Neural cell (in vitro differentiated cells): ENCODE measurements at regions not wholly inside any gene's neighbourhood (a gene's known extent, or its start where the extent isn't known, plus 50 kb on each side); places are given as distances from the start of the nearest gene placed in this dataset.

Experiments used
- H2AFZ ChIP-seq: fragments of 200-600, 300-800 bp; sonication (generic), shearing (Covaris generic); 2 replicates; pipeline ENCODE4 v1.6.0; 2014; ENCODE audit warnings: low read depth, mild to moderate bottlenecking, antibody characterized with exemption, low read length, moderate library complexity
- H3F3A ChIP-seq: fragments of 200-600 bp; shearing (Covaris generic); 2 replicates; pipeline ENCODE4 v1.6.1; 2016; ENCODE audit warnings: mild to moderate bottlenecking, moderate library complexity, mixed read lengths, antibody characterized with exemption, low read length; ENCODE audit not compliant: insufficient read depth, poor library complexity, severe bottlenecking
- H3K27ac ChIP-seq: fragments of 200-600, 300-800 bp; sonication (generic), shearing (Covaris generic); 2 replicates; pipeline ENCODE4 v1.5.1; 2014; ENCODE audit warnings: mild to moderate bottlenecking, low read length, moderate library complexity
- H3K27me3 ChIP-seq: fragments of 300-800, 200-600 bp; sonication (generic), shearing (Covaris generic); 2 replicates; pipeline ENCODE4 v1.6.0; 2014; ENCODE audit warnings: mild to moderate bottlenecking, low read depth, low read length, moderate library complexity; ENCODE audit not compliant: insufficient read depth
- H3K36me3 ChIP-seq: fragments of 300-800, 200-600 bp; sonication (generic), shearing (Covaris generic); 2 replicates; pipeline ENCODE4 v1.5.1; 2014; ENCODE audit warnings: mild to moderate bottlenecking, antibody characterized with exemption, low read length, moderate library complexity; ENCODE audit not compliant: insufficient read depth
- H3K4me2 ChIP-seq: fragments of 300-800, 200-600 bp; sonication (generic), shearing (Covaris generic); 2 replicates; pipeline ENCODE4 v1.6.0; 2014; ENCODE audit warnings: mild to moderate bottlenecking, low read length
- H3K4me3 ChIP-seq: fragments of 300-800, 200-600 bp; sonication (generic), shearing (Covaris generic); 2 replicates; pipeline ENCODE4 v1.5.1; 2014; ENCODE audit warnings: mild to moderate bottlenecking, low read length, moderate library complexity
- H3K79me2 ChIP-seq: fragments of 200-600 bp; shearing (Covaris generic); replicated peaks from 2 replicates; pipeline ENCODE4 v1.6.0; 2014; ENCODE audit warnings: mild to moderate bottlenecking, low read length, moderate library complexity; ENCODE audit not compliant: insufficient read depth
- H3K9ac ChIP-seq: fragments of 300-800, 200-600 bp; sonication (generic), shearing (Covaris generic); 2 replicates; pipeline ENCODE4 v1.6.1; 2016; ENCODE audit warnings: mild to moderate bottlenecking, low read length, mixed read lengths
- H3K9me2 ChIP-seq: fragments of 200-600 bp; shearing (Covaris generic); 2 replicates; pipeline ENCODE4 v1.6.1; 2016; ENCODE audit warnings: mild to moderate bottlenecking, low read length, mixed read lengths; ENCODE audit not compliant: insufficient read depth
- H3K9me3 ChIP-seq: fragments of 200-600, 300-800 bp; sonication (generic), shearing (Covaris generic); 2 replicates; pipeline ENCODE4 v1.6.1; 2016; ENCODE audit warnings: mild to moderate bottlenecking, mixed run types, low read length, moderate library complexity, mixed read lengths
- H4K20me1 ChIP-seq: fragments of 200-600 bp; shearing (Covaris generic); 2 replicates; pipeline ENCODE4 v1.6.1; 2016; ENCODE audit warnings: mild to moderate bottlenecking, mixed run types; ENCODE audit not compliant: insufficient read depth
- CTCF ChIP-seq: fragments of 450-650 bp; IDR thresholded peaks from 2 replicates; pipeline ENCODE4 v1.5.1; 2014; ENCODE audit warnings: antibody characterized with exemption, mild to moderate bottlenecking, moderate library complexity; ENCODE audit not compliant: poor library complexity, severe bottlenecking
- EP300 ChIP-seq: fragments of 450-650 bp; conservative IDR thresholded peaks from 2 replicates; pipeline ENCODE4 v1.6.1; 2014; ENCODE audit warnings: antibody characterized with exemption, mild to moderate bottlenecking, moderate library complexity; ENCODE audit not compliant: poor library complexity, severe bottlenecking
- EZH2 ChIP-seq: fragments of 200-600, 300-800 bp; shearing (Covaris generic), sonication (generic); IDR thresholded peaks from 2 replicates; pipeline ENCODE4 v1.6.1; 2014; ENCODE audit warnings: antibody characterized with exemption, low read length, borderline replicate concordance, mild to moderate bottlenecking; ENCODE audit not compliant: insufficient read depth, poor library complexity, severe bottlenecking
- MXI1 ChIP-seq: fragments of 450-650 bp; conservative IDR thresholded peaks from 2 replicates; pipeline ENCODE4 v1.6.1; 2014; ENCODE audit warnings: antibody characterized with exemption, mild to moderate bottlenecking; ENCODE audit not compliant: poor library complexity, severe bottlenecking
- POLR2AphosphoS5 ChIP-seq: IDR thresholded peaks from 2 replicates; pipeline ENCODE4 v1.6.1; 2012
- RAD21 ChIP-seq: fragments of 450-650 bp; conservative IDR thresholded peaks from 2 replicates; pipeline ENCODE4 v1.6.1; 2014; ENCODE audit warnings: antibody characterized with exemption, mild to moderate bottlenecking, moderate library complexity
- REST ChIP-seq: IDR thresholded peaks from 2 replicates; pipeline ENCODE4 v1.6.1; 2012; ENCODE audit warnings: borderline replicate concordance
- SMC3 ChIP-seq: fragments of 450-650 bp; conservative IDR thresholded peaks from 2 replicates; pipeline ENCODE4 v1.6.1; 2014; ENCODE audit warnings: antibody characterized with exemption, mild to moderate bottlenecking, moderate library complexity; ENCODE audit not compliant: poor library complexity
- TAF1 ChIP-seq: IDR thresholded peaks from 2 replicates; pipeline ENCODE4 v1.6.1; 2012; ENCODE audit warnings: low read depth

DNA sequence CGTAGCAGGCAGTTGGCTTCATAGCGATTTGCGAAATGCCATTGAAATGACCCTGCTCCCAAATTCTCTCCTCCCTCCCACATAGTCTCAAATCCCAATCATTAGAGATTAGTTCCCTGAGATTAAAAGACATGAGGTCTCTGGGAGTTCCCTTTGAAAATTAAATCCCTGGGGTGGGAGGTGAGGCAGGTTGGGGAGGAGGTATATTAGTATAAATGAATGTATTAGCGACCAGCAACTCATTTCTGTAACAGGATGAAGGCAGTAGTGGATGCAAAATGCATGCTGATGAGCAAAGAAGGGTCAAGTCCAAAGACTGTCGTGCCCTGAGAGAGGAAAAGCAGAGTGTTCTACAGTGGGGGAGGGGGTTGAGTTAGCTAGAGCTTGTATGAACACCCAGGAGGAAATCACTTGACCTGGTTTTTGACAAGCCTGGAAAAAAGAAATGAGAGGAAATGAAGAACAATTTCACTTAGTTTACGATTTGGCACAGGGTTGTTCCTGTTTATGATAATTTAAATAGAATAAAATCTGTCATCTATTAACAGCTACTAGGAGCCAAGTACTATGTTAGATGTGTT lies 79.6 kb upstream of the MTPN start:
- Histone ChIP-seq H2AFZ (no peak overlapping the region), H3K4me3 (no peak overlapping the region), H3K27ac (no peak overlapping the region), H3K9ac (no peak overlapping the region), H3K27me3 (no peaks in the 10 kb centered on the region), H3K36me3 (no peaks in the 10 kb centered on the region), H3K4me2 (no peak overlapping the region), H3K79me2 (no peaks in the 10 kb centered on the region), H4K20me1 (no peaks in the 10 kb centered on the region), H3K9me2 (no peaks in the 10 kb centered on the region), H3K9me3 (no peaks in the 10 kb centered on the region), H3F3A (no peaks in the 10 kb centered on the region)
- TF ChIP-seq TAF1 (no peak), POLR2AphosphoS5 (no peak), EP300 (no peak), MXI1 (no peak), REST (no peak), RAD21 (no peak), CTCF (no peak), SMC3 (no peak), EZH2 (no peak)

- no peak for TF ChIP-seq SMC3
- TF ChIP-seq REST: no peak
- TF ChIP-seq MXI1: no peak
- no peak for TF ChIP-seq RAD21
- TF ChIP-seq EZH2: no peak
- no peak for TF ChIP-seq TAF1
- no peak for TF ChIP-seq CTCF
- TF ChIP-seq POLR2AphosphoS5: no peak
- no peak for TF ChIP-seq EP300
- Histone ChIP-seq H4K20me1 (no peaks in the 10 kb centered on the region), H3K27me3 (no peaks in the 10 kb centered on the region), H3K36me3 (no peaks in the 10 kb centered on the region), H3K9ac (no peak overlapping the region), H3K9me3 (no peaks in the 10 kb centered on the region), H3F3A (no peaks in the 10 kb centered on the region), H3K27ac (no peak overlapping the region), H3K79me2 (no peaks in the 10 kb centered on the region), H3K4me3 (no peak overlapping the region), H2AFZ (no peak overlapping the region), H3K4me2 (no peak overlapping the region), H3K9me2 (no peaks in the 10 kb centered on the region)
Observed at GRCh38 chr7:136055266-136055665, 78.1 kb upstream of the MTPN start.
